Hepatocyte (in vitro differentiated cells): ENCODE measurements at regions not wholly inside any gene's neighbourhood (a gene's known extent, or its start where the extent isn't known, plus 50 kb on each side); places are given as distances from the start of the nearest gene placed in this dataset.

Source experiments
- EZH2 ChIP-seq: fragments of 200-600 bp; sonication (generic); IDR thresholded peaks from 2 replicates; pipeline ENCODE4 v1.6.1; 2016; ENCODE audit warnings: antibody characterized with exemption, mild to moderate bottlenecking, borderline replicate concordance
- TF ChIP-seq, protein P1 (sequence below): fragments of 200-600 bp; sonication (generic); IDR thresholded peaks from 2 replicates; pipeline ENCODE4 v1.5.1; 2016; ENCODE audit warnings: antibody characterized with exemption, mild to moderate bottlenecking; ENCODE audit not compliant: poor library complexity

DNA sequence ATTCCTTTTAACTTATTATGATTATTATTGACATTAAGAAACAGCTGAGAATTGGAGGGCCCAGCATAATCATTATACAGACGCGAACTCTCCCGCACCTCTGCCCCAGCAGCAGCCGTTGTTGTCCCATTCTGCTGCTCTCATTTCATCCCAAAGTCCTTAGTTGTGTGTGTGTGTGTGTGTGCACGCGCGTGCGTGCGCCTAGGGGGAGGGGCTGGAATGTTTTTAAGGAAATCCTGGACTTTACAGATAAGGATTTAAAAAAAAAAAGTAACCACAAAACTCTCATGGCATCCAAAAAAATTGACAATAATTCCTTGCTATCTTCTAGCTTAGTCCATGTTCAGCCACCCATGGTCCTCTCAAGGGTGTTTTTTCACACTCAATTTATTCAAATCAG is 134.2 kb downstream of the WNT7A start:
- TF ChIP-seq, protein P1, sequence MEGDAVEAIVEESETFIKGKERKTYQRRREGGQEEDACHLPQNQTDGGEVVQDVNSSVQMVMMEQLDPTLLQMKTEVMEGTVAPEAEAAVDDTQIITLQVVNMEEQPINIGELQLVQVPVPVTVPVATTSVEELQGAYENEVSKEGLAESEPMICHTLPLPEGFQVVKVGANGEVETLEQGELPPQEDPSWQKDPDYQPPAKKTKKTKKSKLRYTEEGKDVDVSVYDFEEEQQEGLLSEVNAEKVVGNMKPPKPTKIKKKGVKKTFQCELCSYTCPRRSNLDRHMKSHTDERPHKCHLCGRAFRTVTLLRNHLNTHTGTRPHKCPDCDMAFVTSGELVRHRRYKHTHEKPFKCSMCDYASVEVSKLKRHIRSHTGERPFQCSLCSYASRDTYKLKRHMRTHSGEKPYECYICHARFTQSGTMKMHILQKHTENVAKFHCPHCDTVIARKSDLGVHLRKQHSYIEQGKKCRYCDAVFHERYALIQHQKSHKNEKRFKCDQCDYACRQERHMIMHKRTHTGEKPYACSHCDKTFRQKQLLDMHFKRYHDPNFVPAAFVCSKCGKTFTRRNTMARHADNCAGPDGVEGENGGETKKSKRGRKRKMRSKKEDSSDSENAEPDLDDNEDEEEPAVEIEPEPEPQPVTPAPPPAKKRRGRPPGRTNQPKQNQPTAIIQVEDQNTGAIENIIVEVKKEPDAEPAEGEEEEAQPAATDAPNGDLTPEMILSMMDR, result no peak
- TF ChIP-seq EZH2, result no peak
